H1 (cell line): ENCODE measurements at regions not wholly inside any gene's neighbourhood (a gene's known extent, or its start where the extent isn't known, plus 50 kb on each side); places are given as distances from the start of the nearest gene placed in this dataset.

Experiments used
- CTCF ChIA-PET: fragments of 300-600 bp; sonication (Branson Sonifier 250); formaldehyde crosslinking; loops from one replicate; lab custom pipeline; 2021; ENCODE audit not compliant: partially characterized antibody; lab: Charles Lee
- POLR2A ChIA-PET: fragments of 300-600 bp; sonication (Branson Sonifier 250); formaldehyde crosslinking; loops from one replicate; lab custom pipeline; 2021; ENCODE audit warnings: inconsistent platforms; ENCODE audit not compliant: partially characterized antibody; lab: Charles Lee
- DNase-seq, 2 experiments: peaks; one replicate each; pipeline versions ENCODE4 v3.0.0 to v3.0.0-alpha.2; 2010 to 2022; ENCODE audit warnings: low spot score in 2 of 2, low read depth in 1 of 2, mixed read lengths in 1 of 2
- FAIRE-seq: peaks from 2 replicates; lab custom pipeline; 2011; peaks lifted over from hg19 to GRCh38; lab: Jason Lieb, UNC
- H2AFZ ChIP-seq: 2 replicates; pipeline ENCODE4 v1.8.1; 2012; ENCODE audit warnings: low read length, inconsistent platforms
- H2AK5ac ChIP-seq: 2 replicates; pipeline ENCODE4 v1.6.1; 2013; ENCODE audit warnings: low read depth, low read length
- H2BK120ac ChIP-seq: replicated peaks from 2 replicates; pipeline ENCODE3; 2013; ENCODE audit warnings: low read depth, low read length, inconsistent platforms
- H2BK12ac ChIP-seq: 2 replicates; pipeline ENCODE4 v1.6.1; 2013; ENCODE audit warnings: low read depth, low read length
- H2BK15ac ChIP-seq: 2 replicates; pipeline ENCODE4 v1.6.1; 2013; ENCODE audit warnings: low read length
- H2BK20ac ChIP-seq: 2 replicates; pipeline ENCODE4 v1.6.1; 2013; ENCODE audit warnings: low read length
- H2BK5ac ChIP-seq: 2 replicates; pipeline ENCODE4 v1.6.1; 2013; ENCODE audit warnings: low read depth, low read length
- H3K14ac ChIP-seq: 2 replicates; pipeline ENCODE4 v1.6.1; 2013; ENCODE audit warnings: inconsistent platforms; ENCODE audit not compliant: insufficient read length
- H3K18ac ChIP-seq: 2 replicates; pipeline ENCODE4 v1.6.1; 2013; ENCODE audit warnings: low read length; ENCODE audit errors: extremely low read depth
- H3K23ac ChIP-seq: 2 replicates; pipeline ENCODE4 v1.6.1; 2013; ENCODE audit warnings: inconsistent platforms; ENCODE audit not compliant: insufficient read length
- H3K23me2 ChIP-seq: 2 replicates; pipeline ENCODE4 v1.6.1; 2013; ENCODE audit warnings: low read depth, low read length
- H3K27ac ChIP-seq: 2 replicates; pipeline ENCODE4 v1.6.1; 2011; ENCODE audit warnings: low read depth, low read length, inconsistent platforms
- H3K27me3 ChIP-seq, 4 experiments: replicated peaks in 1 of 4; 1 replicate in 1 of 4; 2 replicates in 3 of 4; pipeline versions ENCODE4 v1.6.1 to v1.8.1; 2011 to 2013; ENCODE audit warnings: low read length in 3 of 4, mild to moderate bottlenecking in 3 of 4, inconsistent platforms in 2 of 4, mixed read lengths in 2 of 4, moderate library complexity in 1 of 4; ENCODE audit not compliant: control insufficient read depth in 3 of 4, insufficient read depth in 3 of 4; ENCODE audit errors: extremely low read depth in 1 of 4
- H3K36me3 ChIP-seq, 4 experiments: 2 replicates each; pipeline versions ENCODE4 v1.6.1 to v1.8.1; 2011 to 2013; ENCODE audit warnings: mild to moderate bottlenecking in 4 of 4, low read length in 3 of 4, moderate library complexity in 2 of 4, control low read depth in 1 of 4, inconsistent platforms in 1 of 4; ENCODE audit not compliant: insufficient read depth in 4 of 4, control insufficient read depth in 2 of 4
- H3K4ac ChIP-seq: replicated peaks from 2 replicates; pipeline ENCODE3; 2013; ENCODE audit warnings: low read length, low read depth, mixed read lengths, inconsistent platforms; ENCODE audit not compliant: insufficient read length
- H3K4me1 ChIP-seq, 4 experiments: replicated peaks in 1 of 4; 1 replicate in 1 of 4; 2 replicates in 3 of 4; pipeline versions ENCODE4 v1.6.1 to v1.8.1; 2011 to 2013; ENCODE audit warnings: low read length in 3 of 4, inconsistent platforms in 2 of 4, mixed read lengths in 1 of 4; ENCODE audit not compliant: insufficient read depth in 4 of 4, control insufficient read depth in 3 of 4
- H3K4me2 ChIP-seq, 2 experiments: 2 replicates each; pipeline versions ENCODE4 v1.6.1 to v1.8.1; 2011 to 2013; ENCODE audit warnings: low read depth in 2 of 2, low read length in 2 of 2, control low read depth in 1 of 2, inconsistent platforms in 1 of 2, mild to moderate bottlenecking in 1 of 2; ENCODE audit not compliant: insufficient read depth in 1 of 2
- H3K4me3 ChIP-seq, 4 experiments: fragments of 200-600, 300-600 bp in 1 of 4; sonication (generic), shearing (Covaris generic), sonication (Bioruptor Twin) in 1 of 4; 2 replicates each; pipeline versions ENCODE4 v1.5.1 to v1.8.1; 2011 to 2016; ENCODE audit warnings: low read length in 4 of 4, low read depth in 3 of 4, control low read depth in 2 of 4, inconsistent platforms in 2 of 4, mild to moderate bottlenecking in 2 of 4, mixed read lengths in 1 of 4, moderate library complexity in 1 of 4; ENCODE audit not compliant: insufficient read depth in 2 of 4; ENCODE audit errors: extremely low read depth in 1 of 4
- H3K56ac ChIP-seq: replicated peaks from 2 replicates; pipeline ENCODE3; 2013; ENCODE audit warnings: low read depth, mild to moderate bottlenecking, mixed read lengths, low read length, inconsistent platforms; ENCODE audit not compliant: insufficient read length
- H3K79me1 ChIP-seq: 2 replicates; pipeline ENCODE4 v1.6.1; 2013; ENCODE audit warnings: low read depth, low read length, control low read depth
- H3K79me2 ChIP-seq, 2 experiments: 2 replicates each; pipeline versions ENCODE4 v1.6.1 to v1.8.1; 2012 to 2013; ENCODE audit warnings: low read length in 2 of 2, mild to moderate bottlenecking in 2 of 2, inconsistent platforms in 1 of 2; ENCODE audit not compliant: insufficient read depth in 2 of 2, control insufficient read depth in 1 of 2
- H3K9ac ChIP-seq, 4 experiments: replicated peaks in 1 of 4; 1 replicate in 1 of 4; 2 replicates in 3 of 4; pipeline versions ENCODE4 v1.6.1 to v1.8.1; 2011 to 2013; ENCODE audit warnings: low read depth in 3 of 4, low read length in 3 of 4, control low read depth in 2 of 4, mild to moderate bottlenecking in 2 of 4, moderate library complexity in 2 of 4, inconsistent platforms in 1 of 4; ENCODE audit errors: extremely low read depth in 1 of 4
- H3K9me3 ChIP-seq, 2 experiments: 2 replicates each; pipeline versions ENCODE4 v1.6.1 to v1.8.1; 2012 to 2013; ENCODE audit warnings: mild to moderate bottlenecking in 2 of 2, moderate library complexity in 2 of 2, control low read depth in 1 of 2, inconsistent platforms in 1 of 2, low read depth in 1 of 2, low read length in 1 of 2, mixed read lengths in 1 of 2; ENCODE audit not compliant: insufficient read depth in 2 of 2
- H4K20me1 ChIP-seq, 2 experiments: replicated peaks in 1 of 2; 2 replicates each; pipeline versions ENCODE3 to v1.8.1; 2011 to 2013; ENCODE audit warnings: inconsistent platforms in 2 of 2, low read length in 2 of 2, mild to moderate bottlenecking in 1 of 2; ENCODE audit not compliant: insufficient read depth in 2 of 2, control insufficient read depth in 1 of 2
- H4K5ac ChIP-seq: 2 replicates; pipeline ENCODE4 v1.6.1; 2013; ENCODE audit warnings: low read length, low read depth, mixed read lengths, inconsistent platforms; ENCODE audit not compliant: insufficient read length
- H4K8ac ChIP-seq: 2 replicates; pipeline ENCODE4 v1.8.0; 2013; ENCODE audit warnings: mild to moderate bottlenecking, moderate library complexity, low read length, inconsistent platforms; ENCODE audit not compliant: insufficient read depth; ENCODE audit errors: extremely low read depth
- H4K91ac ChIP-seq: replicated peaks from 2 replicates; pipeline ENCODE3; 2013; ENCODE audit warnings: low read length, mixed read lengths, inconsistent platforms; ENCODE audit not compliant: insufficient read length
- BACH1 ChIP-seq: IDR thresholded peaks from 2 replicates; pipeline ENCODE4 v1.6.1; 2012; ENCODE audit warnings: low read length, improper control_type of control experiment
- JUND ChIP-seq: IDR thresholded peaks from 2 replicates; pipeline ENCODE4 v1.6.1; 2011; ENCODE audit warnings: mild to moderate bottlenecking, improper control_type of control experiment, low read length
- RBBP5 ChIP-seq: IDR thresholded peaks from 2 replicates; pipeline ENCODE4 v1.7.1; 2012; ENCODE audit warnings: low read depth, mild to moderate bottlenecking, inconsistent platforms, low read length, moderate library complexity, borderline replicate concordance
- RFX5 ChIP-seq: IDR thresholded peaks from 2 replicates; pipeline ENCODE4 v1.6.1; 2011; ENCODE audit warnings: low read depth, low read length, improper control_type of control experiment, borderline replicate concordance
- RXRA ChIP-seq: IDR thresholded peaks from 2 replicates; pipeline ENCODE4 v1.6.1; 2011; ENCODE audit warnings: low read depth, mild to moderate bottlenecking, low read length, moderate library complexity; ENCODE audit not compliant: insufficient read depth
- SIX5 ChIP-seq: IDR thresholded peaks from 2 replicates; pipeline ENCODE4 v1.6.1; 2011; ENCODE audit warnings: mild to moderate bottlenecking, low read depth, low read length
- SP4 ChIP-seq: IDR thresholded peaks from 2 replicates; pipeline ENCODE4 v1.6.1; 2012; ENCODE audit warnings: low read length, inconsistent platforms
- TEAD4 ChIP-seq: IDR thresholded peaks from 2 replicates; pipeline ENCODE4 v1.6.1; 2012; ENCODE audit warnings: low read depth, low read length, inconsistent platforms, mixed read lengths
- YY1 ChIP-seq: IDR thresholded peaks from 2 replicates; pipeline ENCODE4 v1.6.1; 2011; ENCODE audit warnings: low read depth, mild to moderate bottlenecking, low read length
- WGBS, 2 experiments: shearing (Covaris generic) in 1 of 2; methylation state at CpG; one replicate each; pipeline versions ENCODE4 v1.1.6 to v1.1.7; 2013 to 2015; ENCODE audit warnings: low lambda C conversion rate in 2 of 2, mixed read lengths in 2 of 2, inconsistent platforms in 1 of 2, low coverage in 1 of 2, missing lambda C conversion rate in 1 of 2; ENCODE audit not compliant: insufficient replicate concordance in 2 of 2, insufficient coverage in 1 of 2, insufficient read length in 1 of 2; ENCODE audit errors: extremely low coverage in 1 of 2, missing lambda C conversion rate in 1 of 2; 5-methylcytosine and 5-hydroxymethylcytosine counted together

- no peaks in the 10 kb centered on the region for H3K36me3 ChIP-seq
These were observed 966.7 kb upstream of the FBXO33 start for GRCh38 chr14:40398981-40399380.

More at GRCh38 chr14:40398981-40399380, 966.7 kb upstream of the FBXO33 start:
- H3K23ac ChIP-seq = no peak overlapping the region
- H2BK20ac ChIP-seq = no peak overlapping the region
- no peaks in the 10 kb centered on the region for H3K79me2 ChIP-seq
- no peaks in the 10 kb centered on the region for H3K79me1 ChIP-seq
- 72% methylated on average over 2 of the region's 2 CpGs; no CpG with 5 or more reads in 1 of the 2 experiments for WGBS, 2 experiments
- no peak overlapping the region for H2AFZ ChIP-seq
- no peaks in the 10 kb centered on the region for H3K4me1 ChIP-seq
- no peaks in the 10 kb centered on the region for H3K23me2 ChIP-seq
- no peak overlapping the region for H2AK5ac ChIP-seq
- H4K8ac ChIP-seq = no peak overlapping the region
- no peak overlapping the region for H2BK12ac ChIP-seq
- H2BK120ac ChIP-seq = no peak overlapping the region
- H3K4ac ChIP-seq = no peak overlapping the region
- H3K27ac ChIP-seq = no peak overlapping the region
- H2BK15ac ChIP-seq = no peak overlapping the region
- H3K27me3 ChIP-seq = no peaks in the 10 kb centered on the region
- POLR2A ChIA-PET = no interaction called here
- H3K9ac ChIP-seq = no peak overlapping the region
- DNase-seq (no peak), FAIRE-seq (no peak)
- no peak overlapping the region for H3K56ac ChIP-seq
- TF ChIP-seq JUND = no peak
- TF ChIP-seq RFX5 = no peak
- no peak for TF ChIP-seq TEAD4
- TF ChIP-seq RXRA = no peak
- TF ChIP-seq SP4 = no peak
- no peak for TF ChIP-seq SIX5
- TF ChIP-seq YY1 = no peak
- no peak for TF ChIP-seq RBBP5
- TF ChIP-seq BACH1 = no peak
- H3K14ac ChIP-seq = no peak overlapping the region
- no peak overlapping the region for H3K18ac ChIP-seq
- CTCF ChIA-PET = no interaction called here
- H3K4me2 ChIP-seq = no peak overlapping the region
- H4K5ac ChIP-seq = no peak overlapping the region
- no peaks in the 10 kb centered on the region for H4K20me1 ChIP-seq
- no peak overlapping the region for H3K4me3 ChIP-seq
- no peak overlapping the region for H2BK5ac ChIP-seq
- H4K91ac ChIP-seq = no peak overlapping the region
- H3K9me3 ChIP-seq = no peaks in the 10 kb centered on the region
